OCI-LY1 (cell line): ENCODE measurements at regions not wholly inside any gene's neighbourhood (a gene's known extent, or its start where the extent isn't known, plus 50 kb on each side); places are given as distances from the start of the nearest gene placed in this dataset.

Experiments
- H2AFZ ChIP-seq: fragments of 200-600 bp; sonication (generic), shearing (Covaris generic); 2 replicates; pipeline ENCODE4 v1.6.0; 2014; ENCODE audit warnings: antibody characterized with exemption, mild to moderate bottlenecking, low read length
- H3F3A ChIP-seq: fragments of 200-600 bp; sonication (generic), shearing (Covaris generic); 2 replicates; pipeline ENCODE4 v1.6.0; 2014; ENCODE audit warnings: mild to moderate bottlenecking, antibody characterized with exemption, low read length, moderate library complexity; ENCODE audit not compliant: insufficient read depth
- H3K27ac ChIP-seq: fragments of 200-600 bp; sonication (generic); 2 replicates; pipeline ENCODE4 v1.5.1; 2014; ENCODE audit warnings: low read length, mixed run types, mild to moderate bottlenecking, low read depth; ENCODE audit not compliant: poor library complexity, severe bottlenecking
- H3K27me3 ChIP-seq: fragments of 200-600 bp; sonication (generic); 2 replicates; pipeline ENCODE4 v1.6.0; 2014; ENCODE audit warnings: antibody characterized with exemption, mild to moderate bottlenecking, low read length, moderate library complexity; ENCODE audit not compliant: insufficient read depth
- H3K36me3 ChIP-seq: fragments of 200-600 bp; sonication (generic); 2 replicates; pipeline ENCODE4 v1.6.1; 2014; ENCODE audit warnings: mild to moderate bottlenecking, antibody characterized with exemption, low read length, moderate library complexity, mixed read lengths; ENCODE audit not compliant: insufficient read depth
- H3K4me1 ChIP-seq: fragments of 200-600 bp; sonication (generic); 2 replicates; pipeline ENCODE4 v1.5.1; 2014; ENCODE audit warnings: mild to moderate bottlenecking, low read length, moderate library complexity; ENCODE audit not compliant: insufficient read depth, severe bottlenecking
- H3K4me2 ChIP-seq: fragments of 200-600 bp; sonication (generic), shearing (Covaris generic); 2 replicates; pipeline ENCODE4 v1.6.1; 2014; ENCODE audit warnings: low read length
- H3K4me3 ChIP-seq: fragments of 200-600 bp; sonication (generic); 2 replicates; pipeline ENCODE4 v1.5.1; 2014; ENCODE audit warnings: low read length, low read depth, mild to moderate bottlenecking, mixed read lengths; ENCODE audit not compliant: poor library complexity, severe bottlenecking
- H3K79me2 ChIP-seq: fragments of 200-600 bp; shearing (Covaris generic); 2 replicates; pipeline ENCODE4 v1.6.1; 2016; ENCODE audit warnings: mixed run types, low read length, mixed read lengths; ENCODE audit not compliant: insufficient read depth
- H3K9ac ChIP-seq: fragments of 200-600 bp; sonication (generic), shearing (Covaris generic); 2 replicates; pipeline ENCODE4 v1.6.1; 2014; ENCODE audit warnings: mild to moderate bottlenecking, low read length, mixed read lengths
- H3K9me2 ChIP-seq: fragments of 200-600 bp; sonication (generic), shearing (Covaris generic); 2 replicates; pipeline ENCODE4 v1.6.1; 2014; ENCODE audit warnings: low read depth, mild to moderate bottlenecking, low read length, mixed read lengths
- H3K9me3 ChIP-seq: fragments of 200-600 bp; shearing (Covaris generic); 2 replicates; pipeline ENCODE4 v1.6.1; 2014; ENCODE audit warnings: low read length, mixed read lengths
- H4K20me1 ChIP-seq: fragments of 200-600 bp; sonication (generic), shearing (Covaris generic); 2 replicates; pipeline ENCODE4 v1.6.0; 2016; ENCODE audit warnings: mild to moderate bottlenecking, low read length; ENCODE audit not compliant: insufficient read depth
- CTCF ChIP-seq: fragments of 200-600 bp; sonication (generic), shearing (Covaris generic); IDR thresholded peaks from 2 replicates; pipeline ENCODE4 v1.5.1; 2017; ENCODE audit warnings: mild to moderate bottlenecking, antibody characterized with exemption, low read length, moderate library complexity, mixed read lengths
- EZH2 ChIP-seq: fragments of 200-600 bp; sonication (generic), shearing (Covaris generic); IDR thresholded peaks from 2 replicates; pipeline ENCODE4 v1.8.0; 2017; ENCODE audit warnings: borderline replicate concordance, mixed run types, mild to moderate bottlenecking, antibody characterized with exemption, low read length, moderate library complexity, mixed read lengths

- Histone ChIP-seq H3K4me1 (peaks cover 51% of the 10 kb centered on the region), H3K9ac (peak overlapping the region; percentile 65; the same call in 1 of the 2 replicates), H3K9me2 (no peaks in the 10 kb centered on the region), H4K20me1 (no peaks in the 10 kb centered on the region), H3F3A (no peaks in the 10 kb centered on the region), H3K4me3 (no peak overlapping the region), H3K36me3 (no peaks in the 10 kb centered on the region; the same call in 1 of the 2 replicates), H3K4me2 (peak overlapping the region; percentile 59), H3K9me3 (peaks cover 4% of the 10 kb centered on the region; the same call in 1 of the 2 replicates), H3K79me2 (no peaks in the 10 kb centered on the region), H3K27ac (peak overlapping the region; percentile 88), H2AFZ (no peak overlapping the region), H3K27me3 (no peaks in the 10 kb centered on the region)
- TF ChIP-seq CTCF: no peak
- TF ChIP-seq EZH2: no peak
These were observed 234.5 kb upstream of the ZNF217 start for GRCh38 chr20:53828088-53828681.

DNA sequence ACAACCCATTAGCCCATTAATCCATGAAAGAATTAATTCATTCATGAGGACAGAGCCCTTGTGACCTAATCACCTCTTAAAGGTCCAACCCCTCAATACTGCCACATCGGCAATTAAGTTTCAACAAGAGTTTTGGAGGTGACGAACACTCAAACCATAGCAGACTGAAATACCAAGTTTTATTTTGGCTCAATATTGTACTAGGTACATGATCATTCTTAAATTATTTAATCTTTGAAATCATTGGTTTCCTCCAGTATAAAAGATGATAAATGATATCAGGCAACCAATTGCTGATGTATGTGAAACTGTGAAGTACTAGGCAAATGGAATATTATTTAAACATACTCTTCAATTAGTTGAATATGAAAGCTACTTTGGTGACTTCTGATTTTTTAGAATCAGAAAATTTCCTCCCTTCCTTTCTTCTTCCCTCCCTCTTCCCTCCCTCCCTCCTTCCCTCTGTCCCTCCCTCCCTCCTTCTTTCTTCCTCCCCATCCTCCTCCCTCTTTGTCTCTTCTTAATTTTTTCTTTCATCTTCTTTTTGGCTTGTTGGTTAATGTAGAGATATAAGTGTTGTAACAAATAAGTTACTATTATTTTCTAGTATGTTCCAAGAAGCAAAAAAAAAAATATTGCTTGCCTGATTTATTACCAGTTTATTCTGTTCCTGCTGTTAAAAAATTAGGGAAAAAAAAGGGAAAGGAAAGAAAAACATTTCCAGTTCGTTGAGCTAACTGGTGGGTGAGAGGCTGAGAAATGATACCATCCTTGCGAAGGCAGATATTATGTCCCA lies 233.9 kb upstream of the ZNF217 start:
- Histone ChIP-seq H4K20me1 (no peaks in the 10 kb centered on the region), H2AFZ (no peak overlapping the region), H3K36me3 (no peaks in the 10 kb centered on the region; the same call in 1 of the 2 replicates), H3K9me2 (no peaks in the 10 kb centered on the region), H3K27me3 (no peaks in the 10 kb centered on the region), H3K9ac (no peak overlapping the region), H3F3A (no peaks in the 10 kb centered on the region), H3K9me3 (peaks cover 3% of the 10 kb centered on the region; the same call in 1 of the 2 replicates), H3K4me1 (peaks cover 51% of the 10 kb centered on the region), H3K4me3 (no peak overlapping the region), H3K27ac (peak overlapping the region; percentile 88), H3K79me2 (no peaks in the 10 kb centered on the region), H3K4me2 (peak overlapping the region; percentile 59; the same call in 1 of the 2 replicates)
- no peak for TF ChIP-seq CTCF
- no peak for TF ChIP-seq EZH2

GRCh38 chr20:53826597-53827291 lies 233.1 kb upstream of the ZNF217 start:
- peak overlapping the region; percentile 88 for H3K27ac ChIP-seq

More at GRCh38 chr20:53826597-53827291, 233.1 kb upstream of the ZNF217 start:
- no peaks in the 10 kb centered on the region for H3K36me3 ChIP-seq
- H3K27me3 ChIP-seq: no peaks in the 10 kb centered on the region
- H3F3A ChIP-seq: no peaks in the 10 kb centered on the region
- H3K4me1 ChIP-seq: peaks cover 51% of the 10 kb centered on the region
- no peaks in the 10 kb centered on the region for H3K79me2 ChIP-seq
- H3K9me2 ChIP-seq: no peaks in the 10 kb centered on the region
- H3K4me3 ChIP-seq: no peak overlapping the region
- H4K20me1 ChIP-seq: no peaks in the 10 kb centered on the region
- no peaks in the 10 kb centered on the region for H3K9me3 ChIP-seq
- no peak for TF ChIP-seq EZH2
- no peak for TF ChIP-seq CTCF
- H3K4me2 ChIP-seq: peak overlapping the region; percentile 18; the same call in 1 of the 2 replicates
- H3K9ac ChIP-seq: no peak overlapping the region
- H2AFZ ChIP-seq: no peak overlapping the region
